LNCAP (cell line): ENCODE measurements at regions not wholly inside any gene's neighbourhood (a gene's known extent, or its start where the extent isn't known, plus 50 kb on each side); places are given as distances from the start of the nearest gene placed in this dataset.

ENCODE experiments used
- TF ChIP-seq, protein P1 (sequence below): fragments of 450-650 bp; IDR thresholded peaks from 2 replicates; pipeline ENCODE4 v1.5.1; 2017; ENCODE audit warnings: mild to moderate bottlenecking

DNA sequence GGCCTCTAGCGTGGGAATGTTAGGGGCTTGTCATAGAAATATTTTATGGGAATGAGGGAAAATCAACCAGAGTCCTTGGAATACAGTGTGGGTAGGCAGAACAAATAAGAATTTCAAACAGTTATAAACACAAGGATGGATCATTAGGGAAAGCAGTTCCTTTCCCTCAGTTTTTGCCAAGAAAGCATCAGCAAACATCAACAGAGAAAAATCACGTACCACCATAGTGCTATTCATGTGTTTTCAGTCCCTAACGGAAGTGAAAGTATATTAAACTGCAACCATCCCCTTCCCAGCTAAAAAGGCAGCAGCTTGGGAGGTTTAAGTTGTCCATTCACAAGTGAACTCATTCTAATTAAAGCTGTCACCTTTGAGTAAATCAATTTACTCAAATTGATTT, 334.4 kb upstream of the PCDH18 start:
- TF ChIP-seq, protein P1, sequence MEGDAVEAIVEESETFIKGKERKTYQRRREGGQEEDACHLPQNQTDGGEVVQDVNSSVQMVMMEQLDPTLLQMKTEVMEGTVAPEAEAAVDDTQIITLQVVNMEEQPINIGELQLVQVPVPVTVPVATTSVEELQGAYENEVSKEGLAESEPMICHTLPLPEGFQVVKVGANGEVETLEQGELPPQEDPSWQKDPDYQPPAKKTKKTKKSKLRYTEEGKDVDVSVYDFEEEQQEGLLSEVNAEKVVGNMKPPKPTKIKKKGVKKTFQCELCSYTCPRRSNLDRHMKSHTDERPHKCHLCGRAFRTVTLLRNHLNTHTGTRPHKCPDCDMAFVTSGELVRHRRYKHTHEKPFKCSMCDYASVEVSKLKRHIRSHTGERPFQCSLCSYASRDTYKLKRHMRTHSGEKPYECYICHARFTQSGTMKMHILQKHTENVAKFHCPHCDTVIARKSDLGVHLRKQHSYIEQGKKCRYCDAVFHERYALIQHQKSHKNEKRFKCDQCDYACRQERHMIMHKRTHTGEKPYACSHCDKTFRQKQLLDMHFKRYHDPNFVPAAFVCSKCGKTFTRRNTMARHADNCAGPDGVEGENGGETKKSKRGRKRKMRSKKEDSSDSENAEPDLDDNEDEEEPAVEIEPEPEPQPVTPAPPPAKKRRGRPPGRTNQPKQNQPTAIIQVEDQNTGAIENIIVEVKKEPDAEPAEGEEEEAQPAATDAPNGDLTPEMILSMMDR, result no peak

DNA sequence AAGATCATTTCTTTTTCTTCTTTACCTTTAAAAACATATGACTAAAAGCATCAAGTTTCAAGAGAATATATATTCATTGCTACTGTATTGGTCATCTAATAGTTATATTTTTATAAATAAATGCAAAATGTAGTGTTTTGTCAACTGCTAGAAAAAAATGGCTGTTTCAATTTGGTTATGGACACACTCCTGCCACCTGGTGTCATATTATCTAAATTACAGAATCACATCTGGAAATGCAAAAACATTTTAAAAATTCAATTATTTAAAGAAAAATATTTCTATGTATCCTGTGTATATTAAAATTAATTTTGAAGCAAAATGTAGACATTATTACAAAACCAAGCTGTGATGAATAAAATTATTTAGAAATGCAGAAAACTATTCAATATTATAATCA, 329.4 kb upstream of the PCDH18 start:
- TF ChIP-seq, protein P1, result peak; percentile 43

DNA sequence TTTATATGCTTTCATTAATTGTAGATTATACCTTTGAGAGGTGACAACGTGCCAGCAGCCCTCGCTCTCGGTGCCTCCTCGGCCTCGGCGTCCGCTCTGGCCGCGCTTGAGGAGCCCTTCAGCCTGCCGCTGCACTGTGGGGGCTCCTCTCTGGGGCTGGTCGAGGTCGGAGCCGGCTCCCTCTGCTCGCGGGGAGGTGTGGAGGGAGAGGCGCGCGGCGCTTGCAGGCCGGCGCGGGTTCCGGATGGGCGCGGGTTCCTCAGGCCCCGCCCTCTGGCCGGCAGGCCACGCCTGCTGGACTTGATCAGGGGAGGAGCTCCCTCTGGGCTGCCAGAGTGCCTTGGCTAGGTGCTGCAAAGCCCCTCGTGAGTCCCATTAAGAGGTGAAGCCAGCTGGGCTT, 321.1 kb upstream of the PCDH18 start:
- TF ChIP-seq, protein P1, result no peak

DNA sequence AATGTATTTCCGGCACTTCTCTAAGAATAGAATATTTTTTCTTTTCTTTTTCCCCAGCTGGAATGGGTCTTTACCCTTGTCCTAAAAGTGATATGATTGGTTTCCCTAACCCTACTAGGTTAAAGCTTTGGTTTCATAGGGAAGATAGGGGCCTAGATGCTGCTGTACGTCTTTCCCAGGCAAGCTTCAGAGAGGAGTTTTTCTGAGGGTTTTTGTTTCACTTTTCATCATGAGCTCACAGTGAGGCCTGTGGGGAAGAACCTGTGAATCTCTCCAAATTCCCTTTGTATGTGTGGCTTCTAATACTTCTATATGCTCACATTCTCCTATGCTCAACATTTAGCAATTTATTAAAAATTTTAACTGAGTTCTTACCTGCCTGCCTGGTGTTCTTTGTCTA, 320.0 kb upstream of the PCDH18 start:
- TF ChIP-seq, protein P1, result no peak

DNA sequence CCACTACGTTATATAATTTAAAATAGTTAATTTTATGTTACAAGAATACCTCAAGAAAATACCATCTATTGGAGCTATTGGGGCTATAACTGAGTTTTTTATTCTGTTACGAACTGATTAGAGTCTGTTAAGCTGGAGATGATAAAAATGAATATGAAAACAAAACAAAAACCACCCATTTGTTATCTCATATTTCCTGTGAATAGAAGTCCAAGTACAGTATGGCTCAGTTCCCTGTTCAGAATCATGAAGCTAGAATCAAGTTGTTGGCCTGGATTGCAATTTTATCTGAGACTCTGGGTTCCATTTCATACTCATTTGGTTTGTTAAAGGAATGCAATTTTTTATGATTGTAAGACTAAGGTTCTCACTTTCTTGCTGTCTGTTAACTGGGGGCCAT, 319.1 kb upstream of the PCDH18 start:
- TF ChIP-seq, protein P1, result no peak

DNA sequence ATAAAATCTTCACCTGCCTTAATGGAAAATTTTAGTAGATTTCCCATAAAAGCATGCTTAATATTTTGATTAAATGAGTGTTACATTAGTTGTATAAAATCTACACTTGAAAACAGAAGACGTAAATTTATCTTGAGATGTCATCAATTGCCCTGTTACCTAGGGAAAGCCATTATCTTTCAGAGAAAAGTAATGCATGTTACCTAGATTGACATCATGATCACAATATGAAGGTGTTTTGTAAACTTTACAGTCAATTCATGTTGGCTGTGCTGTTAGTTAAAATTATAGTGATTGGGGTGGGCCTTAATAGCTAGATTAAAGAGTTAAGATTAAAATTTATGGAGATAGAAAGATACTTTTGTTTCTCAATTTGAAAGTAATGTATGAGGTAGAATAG, 293.2 kb upstream of the PCDH18 start:
- TF ChIP-seq, protein P1, result no peak

DNA sequence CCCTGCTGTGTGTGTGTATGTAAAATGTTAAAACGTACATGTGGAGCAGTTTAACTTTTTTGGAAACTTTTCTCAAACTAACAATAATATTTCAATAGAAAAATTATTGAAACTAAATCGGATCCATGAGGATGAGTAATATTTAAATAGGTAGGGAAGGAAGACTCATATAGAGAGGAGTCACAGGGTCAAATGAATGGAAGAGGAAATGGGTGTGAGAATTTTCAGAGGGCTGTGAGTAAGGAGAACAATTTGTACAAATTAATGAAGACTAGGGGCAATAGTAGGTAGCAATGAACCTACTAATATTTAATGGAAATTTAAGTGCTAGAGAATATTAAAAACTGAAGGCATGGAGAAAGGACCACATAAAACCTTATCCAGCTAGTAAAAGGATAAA, 290.7 kb upstream of the PCDH18 start:
- TF ChIP-seq, protein P1, result no peak

DNA sequence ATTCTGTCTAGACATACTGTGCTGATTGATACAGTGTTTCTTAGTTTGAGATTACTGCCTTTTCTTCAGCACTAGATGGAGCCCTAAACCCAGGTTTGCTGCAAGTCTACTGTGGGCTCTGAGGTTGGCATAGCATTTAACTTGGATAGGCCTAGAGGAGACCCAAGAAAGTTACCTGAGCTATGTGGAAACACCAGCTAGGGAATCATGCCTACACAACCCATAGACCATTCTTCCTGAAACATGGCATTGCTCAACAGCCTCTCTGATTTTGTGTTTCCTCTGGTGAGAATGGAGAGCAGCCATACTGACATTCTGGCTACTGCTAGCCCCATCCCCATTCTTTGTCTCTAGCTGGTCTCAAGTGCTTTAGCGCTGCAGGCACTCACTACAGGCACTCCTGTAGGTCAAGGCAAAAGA, 287.7 kb upstream of the PCDH18 start:
- TF ChIP-seq, protein P1, result peak; percentile 70
